ENCODE measurements at regions not wholly inside any gene's neighbourhood (a gene's known extent, or its start where the extent isn't known, plus 50 kb on each side); places are given as distances from the start of the nearest gene placed in this dataset.
A peak's percentile ranks its signal among the peaks of the same experiment; 100 is the strongest.

- DNase-seq, result no peak
These were observed 68.3 kb upstream of the ZSWIM6 start for GRCh38 chr5:61263561-61264272.

GRCh38 chr5:61264273-61264661, 67.8 kb upstream of the ZSWIM6 start:
- no peak for DNase-seq

GRCh38 chr5:61267116-61267515, 64.9 kb upstream of the ZSWIM6 start:
- DNase-seq, result no peak

- no peak for DNase-seq
These were observed 63.2 kb upstream of the ZSWIM6 start for GRCh38 chr5:61268871-61269270.

GRCh38 chr5:61270510-61271165, 61.4 kb upstream of the ZSWIM6 start:
- no peak for DNase-seq

- DNase-seq, result no peak
These were observed 59.4 kb upstream of the ZSWIM6 start for GRCh38 chr5:61272688-61273087.

GRCh38 chr5:61273279-61273975, 58.6 kb upstream of the ZSWIM6 start:
- DNase-seq, result no peak

GRCh38 chr5:61274511-61274911, 57.5 kb upstream of the ZSWIM6 start:
- no peak for DNase-seq

- DNase-seq, result peak; percentile 61
These were observed 56.2 kb upstream of the ZSWIM6 start for GRCh38 chr5:61275841-61276240.

- DNase-seq, result no peak
These were observed 54.9 kb upstream of the ZSWIM6 start for GRCh38 chr5:61277190-61277589.

- no peak for DNase-seq
These were observed 54.3 kb upstream of the ZSWIM6 start for GRCh38 chr5:61277781-61278180.

GRCh38 chr5:61279725-61280124, 52.3 kb upstream of the ZSWIM6 start:
- DNase-seq, result no peak

GRCh38 chr5:61280205-61280604, 51.9 kb upstream of the ZSWIM6 start:
- no peak for DNase-seq

- DNase-seq, result no peak
These were observed 51.2 kb upstream of the ZSWIM6 start for GRCh38 chr5:61280761-61281427.

- no peak for DNase-seq
These were observed 50.4 kb upstream of the ZSWIM6 start for GRCh38 chr5:61281686-61282085.

Measured in femur (tissue), 1 donor.